Right lobe of liver (tissue), 4 donors: ENCODE measurements at regions not wholly inside any gene's neighbourhood (a gene's known extent, or its start where the extent isn't known, plus 50 kb on each side); places are given as distances from the start of the nearest gene placed in this dataset.

Experiments
- CTCF ChIP-seq, 4 donors: fragments of 200-600 bp in 3 of 4; fragments of 450-650 bp in 1 of 4; IDR thresholded peaks; one replicate each; pipeline versions ENCODE4 v1.5.1 to v1.8.0; 2016 to 2022; ENCODE audit warnings: antibody characterized with exemption in 4 of 4, mild to moderate bottlenecking in 2 of 4
- POLR2A ChIP-seq: fragments of 450-650 bp; IDR thresholded peaks from one replicate; pipeline ENCODE4 v1.6.1; 2017; ENCODE audit warnings: antibody characterized with exemption, mild to moderate bottlenecking
- donor health status: DM: no; HTN: no; CAD: no.
- donor health status: DM: no; HTN: no; CAD: no.
- donor health status: DM: no; HTN: yes; CAD: no.

- TF ChIP-seq CTCF (IDR thresholded peaks at IDR 0.05): no peak
- no peak for TF ChIP-seq POLR2A
Measured at GRCh38 chr6:74073429-74073828, 377.4 kb downstream of the CD109 start.
